PFSK-1 (cell line): ENCODE measurements at regions not wholly inside any gene's neighbourhood (a gene's known extent, or its start where the extent isn't known, plus 50 kb on each side); places are given as distances from the start of the nearest gene placed in this dataset.

Source experiments
- FOXP2 ChIP-seq: optimal IDR thresholded peaks from 2 replicates; pipeline ENCODE3; 2011; ENCODE audit warnings: borderline replicate concordance, control low read depth, inconsistent platforms; ENCODE audit not compliant: insufficient read depth; ENCODE audit errors: extremely low read length, extremely low read depth
- POLR2AphosphoS5 ChIP-seq: IDR thresholded peaks from 2 replicates; pipeline ENCODE4 v1.6.1; 2012; ENCODE audit warnings: low read depth, mild to moderate bottlenecking, control low read depth, low read length, moderate library complexity
- SIN3A ChIP-seq: IDR thresholded peaks from 2 replicates; pipeline ENCODE4 v1.6.1; 2012; ENCODE audit warnings: mild to moderate bottlenecking, low read length, moderate library complexity, borderline replicate concordance; ENCODE audit not compliant: insufficient read depth
- TAF1 ChIP-seq: IDR thresholded peaks from 2 replicates; pipeline ENCODE4 v1.6.1; 2012; ENCODE audit warnings: low read length, control low read depth, borderline replicate concordance; ENCODE audit not compliant: insufficient read depth
- TF ChIP-seq, protein P1 (sequence below), 2 experiments: IDR thresholded peaks; 2 replicates each; pipeline versions ENCODE4 v1.6.1 to v1.8.0; 2011 to 2012; ENCODE audit warnings: low read depth in 2 of 2, low read length in 2 of 2, control low read depth in 1 of 2, inconsistent platforms in 1 of 2, mild to moderate bottlenecking in 1 of 2, moderate library complexity in 1 of 2; ENCODE audit not compliant: insufficient read depth in 1 of 2

DNA sequence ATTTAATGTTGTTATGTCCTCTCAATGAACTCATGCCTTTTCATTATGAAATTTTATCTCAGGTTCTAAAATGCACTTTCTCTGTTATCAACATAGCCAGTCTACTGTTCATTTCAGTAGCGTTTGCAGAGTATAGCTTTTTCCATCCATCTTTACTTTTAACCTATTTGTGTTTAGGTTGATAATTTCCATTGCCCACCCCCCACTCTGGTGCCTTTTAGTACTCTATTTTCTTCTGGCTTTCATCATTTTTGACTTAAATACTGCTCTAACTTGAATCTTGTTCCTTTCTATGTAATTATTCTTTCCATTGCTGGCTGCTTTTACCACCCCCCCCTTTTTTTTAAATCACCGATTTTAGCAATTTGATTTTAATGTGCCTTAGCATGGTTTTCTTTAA, 585.0 kb upstream of the LRATD1 start:
- TF ChIP-seq SIN3A (no peak), FOXP2 (no peak), TAF1 (no peak), POLR2AphosphoS5 (no peak)
- TF ChIP-seq, protein P1, sequence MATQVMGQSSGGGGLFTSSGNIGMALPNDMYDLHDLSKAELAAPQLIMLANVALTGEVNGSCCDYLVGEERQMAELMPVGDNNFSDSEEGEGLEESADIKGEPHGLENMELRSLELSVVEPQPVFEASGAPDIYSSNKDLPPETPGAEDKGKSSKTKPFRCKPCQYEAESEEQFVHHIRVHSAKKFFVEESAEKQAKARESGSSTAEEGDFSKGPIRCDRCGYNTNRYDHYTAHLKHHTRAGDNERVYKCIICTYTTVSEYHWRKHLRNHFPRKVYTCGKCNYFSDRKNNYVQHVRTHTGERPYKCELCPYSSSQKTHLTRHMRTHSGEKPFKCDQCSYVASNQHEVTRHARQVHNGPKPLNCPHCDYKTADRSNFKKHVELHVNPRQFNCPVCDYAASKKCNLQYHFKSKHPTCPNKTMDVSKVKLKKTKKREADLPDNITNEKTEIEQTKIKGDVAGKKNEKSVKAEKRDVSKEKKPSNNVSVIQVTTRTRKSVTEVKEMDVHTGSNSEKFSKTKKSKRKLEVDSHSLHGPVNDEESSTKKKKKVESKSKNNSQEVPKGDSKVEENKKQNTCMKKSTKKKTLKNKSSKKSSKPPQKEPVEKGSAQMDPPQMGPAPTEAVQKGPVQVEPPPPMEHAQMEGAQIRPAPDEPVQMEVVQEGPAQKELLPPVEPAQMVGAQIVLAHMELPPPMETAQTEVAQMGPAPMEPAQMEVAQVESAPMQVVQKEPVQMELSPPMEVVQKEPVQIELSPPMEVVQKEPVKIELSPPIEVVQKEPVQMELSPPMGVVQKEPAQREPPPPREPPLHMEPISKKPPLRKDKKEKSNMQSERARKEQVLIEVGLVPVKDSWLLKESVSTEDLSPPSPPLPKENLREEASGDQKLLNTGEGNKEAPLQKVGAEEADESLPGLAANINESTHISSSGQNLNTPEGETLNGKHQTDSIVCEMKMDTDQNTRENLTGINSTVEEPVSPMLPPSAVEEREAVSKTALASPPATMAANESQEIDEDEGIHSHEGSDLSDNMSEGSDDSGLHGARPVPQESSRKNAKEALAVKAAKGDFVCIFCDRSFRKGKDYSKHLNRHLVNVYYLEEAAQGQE (IDR thresholded peaks at IDR 0.05; ENCODE audit: insufficient read depth in 1 of 2, low read depth in 2 of 2, low read length in 2 of 2), result no peak

DNA sequence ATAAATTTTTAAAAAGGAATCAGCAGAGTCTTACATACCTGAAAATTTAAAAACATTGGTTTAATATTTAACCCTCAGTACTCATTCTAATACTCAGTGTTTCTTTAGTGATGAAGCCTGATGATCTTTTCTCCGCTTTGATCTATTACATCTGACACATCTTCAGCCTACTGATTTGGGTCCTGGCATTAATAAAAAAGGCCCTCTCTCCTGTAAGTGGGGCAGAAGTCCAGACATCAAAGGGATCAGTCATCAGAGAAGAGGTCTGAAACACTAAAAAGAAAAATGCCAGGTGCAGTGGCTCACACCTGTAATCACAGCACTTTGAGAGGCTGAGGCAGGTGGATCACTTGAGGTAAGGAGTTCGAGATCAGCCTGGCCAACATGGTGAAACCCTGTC, 581.1 kb upstream of the LRATD1 start:
- TF ChIP-seq SIN3A (no peak), POLR2AphosphoS5 (no peak), TAF1 (no peak), FOXP2 (no peak)
- TF ChIP-seq, protein P1 (IDR thresholded peaks at IDR 0.05; ENCODE audit: insufficient read depth in 1 of 2, low read depth in 2 of 2, low read length in 2 of 2), result no peak

DNA sequence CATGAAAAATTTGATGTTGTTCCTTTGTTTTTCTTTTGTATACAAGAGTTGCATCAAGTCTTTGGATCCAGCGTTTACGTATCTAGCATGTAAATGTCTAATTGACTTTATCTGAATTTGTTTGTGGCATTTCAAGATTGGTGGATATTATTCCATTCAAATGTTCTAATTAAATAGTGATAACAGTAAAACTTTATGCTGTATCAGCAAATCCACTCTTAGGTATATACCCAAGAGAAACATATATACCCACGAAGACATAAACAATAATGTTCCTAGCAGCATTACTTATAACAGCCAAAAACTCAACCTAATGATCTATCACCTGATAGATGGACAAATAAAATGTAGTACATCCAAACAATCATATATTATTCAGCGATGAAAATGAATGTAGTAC, 579.4 kb upstream of the LRATD1 start:
- no peak for TF ChIP-seq POLR2AphosphoS5

DNA sequence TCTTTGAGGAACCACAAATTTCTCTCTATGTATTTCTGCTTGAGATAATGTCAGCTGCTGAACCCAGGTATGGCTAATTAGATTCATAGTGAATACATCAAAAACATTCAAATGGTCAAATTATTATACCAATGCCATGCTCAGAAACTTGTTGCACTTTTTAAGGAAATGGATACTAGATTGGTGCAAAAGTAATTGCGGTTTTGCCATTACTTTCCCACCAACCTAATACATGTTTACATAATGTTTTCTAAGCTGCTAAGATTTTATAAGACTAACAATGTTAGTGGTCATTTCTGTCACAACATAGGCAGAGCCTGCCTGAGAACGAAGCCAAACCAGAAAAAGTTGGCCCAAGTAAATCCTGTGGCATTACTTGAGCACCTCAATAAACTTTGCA, 568.2 kb upstream of the LRATD1 start:
- no peak for TF ChIP-seq SIN3A
- TF ChIP-seq TAF1, result no peak
- TF ChIP-seq, protein P1 (IDR thresholded peaks at IDR 0.05; ENCODE audit: insufficient read depth in 1 of 2, low read depth in 2 of 2, low read length in 2 of 2), result no peak
- TF ChIP-seq POLR2AphosphoS5, result no peak
- no peak for TF ChIP-seq FOXP2

DNA sequence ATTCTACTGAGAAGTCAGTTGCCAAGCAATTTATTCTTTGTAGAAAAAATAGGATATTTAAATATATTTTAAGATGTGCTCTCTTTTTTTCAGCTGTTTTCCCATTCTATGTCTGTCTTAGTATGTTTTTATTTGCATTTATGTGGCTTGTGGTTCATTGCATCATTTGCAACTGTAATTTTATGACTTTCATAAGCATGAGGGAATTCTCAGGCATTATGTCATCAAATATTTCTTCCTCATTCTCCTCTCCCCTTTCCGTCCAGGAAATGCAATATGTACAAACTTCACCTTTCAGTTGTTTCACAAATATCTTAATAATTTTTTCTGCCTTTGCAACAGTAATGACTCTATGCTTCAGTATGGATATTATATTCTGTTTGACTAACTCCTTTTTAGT, 560.2 kb upstream of the LRATD1 start:
- TF ChIP-seq SIN3A, result no peak
- TF ChIP-seq FOXP2, result no peak
- TF ChIP-seq, protein P1 (IDR thresholded peaks at IDR 0.05; ENCODE audit: insufficient read depth in 1 of 2, low read depth in 2 of 2, low read length in 2 of 2), result no peak
- TF ChIP-seq POLR2AphosphoS5, result no peak
- no peak for TF ChIP-seq TAF1

DNA sequence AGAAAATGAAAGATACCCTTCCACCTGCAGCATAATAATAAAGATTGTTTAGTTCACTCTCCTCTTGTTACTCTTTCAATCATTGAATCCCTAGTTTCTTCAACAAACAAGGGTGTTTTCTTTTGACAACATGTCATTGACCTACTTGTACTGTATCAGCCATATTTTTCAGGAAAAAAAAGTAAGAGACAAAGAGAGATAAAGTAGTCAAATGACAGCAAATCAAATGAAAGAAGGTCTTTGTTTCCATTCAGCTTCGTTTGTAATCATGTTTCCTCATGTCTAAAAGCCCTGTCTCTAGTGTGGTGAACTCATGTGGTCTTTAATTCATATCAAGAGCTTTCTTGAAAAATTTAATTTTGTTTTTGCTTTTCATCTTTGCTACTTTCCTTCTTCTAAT, 557.8 kb upstream of the LRATD1 start:
- TF ChIP-seq POLR2AphosphoS5 (no peak), SIN3A (no peak), FOXP2 (no peak), TAF1 (no peak)
- TF ChIP-seq, protein P1 (IDR thresholded peaks at IDR 0.05; ENCODE audit: insufficient read depth in 1 of 2, low read depth in 2 of 2, low read length in 2 of 2), result no peak
